Tibial artery (tissue), 4 donors: ENCODE measurements at regions not wholly inside any gene's neighbourhood (a gene's known extent, or its start where the extent isn't known, plus 50 kb on each side); places are given as distances from the start of the nearest gene placed in this dataset.

Experiments used
- DNase-seq, 2 donors: peaks; one replicate each; pipeline ENCODE4 v3.0.0-alpha.2; 2019
- H3K27ac ChIP-seq, 2 donors: fragments of 200-600 bp; sonication (generic) in 1 of 2; 1 replicate in 1 of 2; 2 replicates in 1 of 2; pipeline ENCODE4 v1.5.1; 2018 to 2019; ENCODE audit warnings: mild to moderate bottlenecking in 1 of 2
- H3K27me3 ChIP-seq, 2 donors: fragments of 200-600 bp; sonication (generic) in 1 of 2; one replicate each; pipeline versions ENCODE4 v1.5.1 to v1.6.0; 2016 to 2019
- H3K36me3 ChIP-seq, 3 donors: fragments of 200-600 bp; sonication (generic) in 2 of 3; one replicate each; pipeline ENCODE4 v1.5.1; 2016 to 2019; ENCODE audit warnings: mild to moderate bottlenecking in 2 of 3
- H3K4me1 ChIP-seq, 4 donors: fragments of 200-600 bp; sonication (generic) in 2 of 4; 1 replicate in 3 of 4; 2 replicates in 1 of 4; pipeline ENCODE4 v1.5.1; 2016 to 2019
- H3K4me3 ChIP-seq, 2 donors: fragments of 200-600 bp; sonication (generic) in 1 of 2; 1 replicate in 1 of 2; 2 replicates in 1 of 2; pipeline ENCODE4 v1.5.1; 2018 to 2019; ENCODE audit warnings: mild to moderate bottlenecking in 2 of 2
- H3K9me3 ChIP-seq, 3 donors: fragments of 200-600 bp; sonication (generic) in 1 of 3; one replicate each; pipeline ENCODE4 v1.5.1; 2016 to 2019
- CTCF ChIP-seq, 2 experiments: fragments of 200-600 bp in 1 of 2; fragments of 450-650 bp in 1 of 2; IDR thresholded peaks; one replicate each; pipeline ENCODE4 v1.5.1; 2017 to 2019; ENCODE audit warnings: antibody characterized with exemption in 2 of 2, mild to moderate bottlenecking in 1 of 2, moderate library complexity in 1 of 2
- intact Hi-C: fragments of 100-400 bp; cut with DNase I; formaldehyde crosslinking; loops from one replicate; pipeline ENCODE4 v1.15.0; 2023; ENCODE audit warnings: low total_unique reads

DNA sequence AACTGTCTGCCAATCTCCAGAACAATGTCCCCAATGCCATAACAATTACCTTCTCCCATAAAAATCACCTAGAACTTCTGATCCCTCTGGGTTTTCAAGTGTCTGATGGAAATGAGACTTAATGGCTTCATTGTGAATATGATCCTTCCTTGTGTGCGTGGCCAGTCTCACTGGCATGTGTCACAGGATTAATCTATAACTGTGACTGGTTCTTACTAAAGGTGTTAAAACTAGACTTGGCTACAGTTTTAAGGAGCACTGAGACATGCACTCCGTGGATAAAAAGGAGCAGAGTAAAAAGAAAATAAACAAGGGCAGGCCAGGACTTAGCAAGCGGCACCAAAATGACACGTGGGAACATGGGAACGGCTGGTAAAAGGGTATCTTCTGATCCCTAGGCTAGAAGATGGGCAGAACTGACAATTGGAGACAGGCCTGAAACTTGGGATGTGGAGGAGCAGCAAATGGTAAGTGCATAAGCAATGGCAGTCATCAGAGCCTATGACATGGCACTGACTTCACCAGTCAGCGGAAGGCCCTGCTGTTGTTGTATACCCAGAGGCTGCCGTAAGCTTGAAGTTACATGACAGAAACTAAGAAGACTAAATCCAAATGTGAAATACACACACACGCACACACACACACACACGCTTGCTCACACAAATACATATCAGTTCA is 256.6 kb upstream of the NOCT start:
- no peaks in the 10 kb centered on the region for H3K4me1 ChIP-seq
- TF ChIP-seq CTCF (IDR thresholded peaks at IDR 0.05) = no peak
- H3K4me3 ChIP-seq = no peak overlapping the region
- H3K9me3 ChIP-seq = no peaks in the 10 kb centered on the region
- no peaks in the 10 kb centered on the region for H3K27me3 ChIP-seq
- H3K36me3 ChIP-seq = no peaks in the 10 kb centered on the region
- intact Hi-C loops = no loop called here
- no peak for DNase-seq
- no peak overlapping the region for H3K27ac ChIP-seq

GRCh38 chr4:138758196-138758595 is 257.4 kb upstream of the NOCT start:
- H3K4me3 ChIP-seq = no peak overlapping the region
- DNase-seq = no peak
- intact Hi-C loops = no loop called here

DNA sequence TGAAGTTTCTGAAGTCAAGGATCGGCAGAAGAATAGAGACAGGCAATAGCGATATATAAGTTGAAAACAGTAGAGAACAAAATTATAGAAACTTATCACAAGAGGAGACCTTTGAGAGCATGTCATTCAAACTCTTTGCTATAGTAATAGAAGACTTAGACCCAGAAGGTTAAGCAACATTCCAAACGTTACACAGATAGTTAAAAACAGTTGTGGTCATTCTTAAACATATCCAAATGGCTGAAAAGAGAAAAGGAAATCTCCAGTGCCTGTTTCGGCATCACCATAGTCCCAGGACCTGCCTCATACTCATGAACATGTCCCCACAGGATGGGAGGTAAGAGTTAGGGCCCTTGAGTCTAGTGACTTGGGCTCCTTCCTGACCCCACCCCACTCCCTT is 258.1 kb upstream of the NOCT start:
- no peaks in the 10 kb centered on the region for H3K27me3 ChIP-seq
- H3K4me1 ChIP-seq = no peaks in the 10 kb centered on the region
- no peaks in the 10 kb centered on the region for H3K36me3 ChIP-seq
- intact Hi-C loops = no loop called here
- no peak for DNase-seq
- no peak for TF ChIP-seq CTCF (IDR thresholded peaks at IDR 0.05)
- no peak overlapping the region for H3K27ac ChIP-seq
- no peaks in the 10 kb centered on the region for H3K9me3 ChIP-seq
- no peak overlapping the region for H3K4me3 ChIP-seq

More at GRCh38 chr4:138758196-138758595, 257.4 kb upstream of the NOCT start:
- no peak for TF ChIP-seq CTCF (IDR thresholded peaks at IDR 0.05)
- H3K27me3 ChIP-seq = no peaks in the 10 kb centered on the region
- no peaks in the 10 kb centered on the region for H3K9me3 ChIP-seq
- H3K27ac ChIP-seq = no peak overlapping the region
- H3K36me3 ChIP-seq = no peaks in the 10 kb centered on the region
- H3K4me1 ChIP-seq = no peaks in the 10 kb centered on the region

- TF ChIP-seq CTCF (IDR thresholded peaks at IDR 0.05) = no peak
- no peaks in the 10 kb centered on the region for H3K4me1 ChIP-seq
- no peak overlapping the region for H3K27ac ChIP-seq
- DNase-seq = no peak
- intact Hi-C loops = no loop called here
- no peaks in the 10 kb centered on the region for H3K36me3 ChIP-seq
- no peaks in the 10 kb centered on the region for H3K27me3 ChIP-seq
- no peak overlapping the region for H3K4me3 ChIP-seq
- no peaks in the 10 kb centered on the region for H3K9me3 ChIP-seq
Measured at GRCh38 chr4:138756519-138756918, 259.1 kb upstream of the NOCT start.

DNA sequence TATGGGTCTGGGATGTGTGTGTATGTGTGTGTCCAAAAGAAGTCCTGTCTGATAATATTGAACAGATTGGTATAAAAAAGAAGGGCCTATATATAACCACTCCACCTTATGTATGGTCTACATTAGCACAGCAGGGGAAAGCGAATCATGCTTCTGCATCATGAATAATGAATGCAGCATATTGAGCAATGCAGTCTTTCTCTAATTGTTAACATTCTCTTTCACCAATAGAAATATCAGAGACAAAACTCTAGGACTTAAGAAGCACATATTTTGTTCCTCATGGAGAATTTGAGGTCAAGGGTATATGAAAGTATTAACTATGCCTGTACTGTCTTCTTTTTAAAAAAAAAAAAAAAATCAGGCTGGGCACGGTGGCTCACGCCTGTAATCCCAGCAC is 264.3 kb upstream of the NOCT start:
- Histone ChIP-seq H3K4me1 (no peaks in the 10 kb centered on the region), H3K27ac (no peak overlapping the region), H3K4me3 (no peak overlapping the region), H3K27me3 (no peaks in the 10 kb centered on the region), H3K9me3 (peaks cover 0 to 3% (median 0%) of the 10 kb centered on the region in 3 donors), H3K36me3 (no peaks in the 10 kb centered on the region)
- DNase-seq = no peak
- no peak for TF ChIP-seq CTCF (IDR thresholded peaks at IDR 0.05)
- intact Hi-C loops = no loop called here

GRCh38 chr4:138749303-138749702 is 266.3 kb upstream of the NOCT start:
- H3K4me1 ChIP-seq = no peaks in the 10 kb centered on the region
- H3K27me3 ChIP-seq = no peaks in the 10 kb centered on the region
- peaks cover 0 to 3% (median 0%) of the 10 kb centered on the region in 3 donors for H3K9me3 ChIP-seq
- H3K4me3 ChIP-seq = no peak overlapping the region
- no peak overlapping the region for H3K27ac ChIP-seq
- no peak for DNase-seq
- no peak for TF ChIP-seq CTCF (IDR thresholded peaks at IDR 0.05)
- intact Hi-C loops = no loop called here
- H3K36me3 ChIP-seq = no peaks in the 10 kb centered on the region
